OCI-LY7 (cell line): ENCODE measurements at regions not wholly inside any gene's neighbourhood (a gene's known extent, or its start where the extent isn't known, plus 50 kb on each side); places are given as distances from the start of the nearest gene placed in this dataset.

Experiments
- EZH2phosphoT487 ChIP-seq: fragments of 200-600 bp; sonication (generic); IDR thresholded peaks from 2 replicates; pipeline ENCODE4 v1.6.1; 2018; ENCODE audit warnings: low read depth, borderline replicate concordance, mild to moderate bottlenecking, mixed run types, antibody characterized with exemption, low read length, moderate library complexity, mixed read lengths
- TF ChIP-seq, protein P1 (sequence below): fragments of 200-600 bp; sonication (generic); conservative IDR thresholded peaks from 2 replicates; pipeline ENCODE4 v1.5.1; 2014; ENCODE audit warnings: mild to moderate bottlenecking, antibody characterized with exemption, low read length, moderate library complexity, mixed read lengths

DNA sequence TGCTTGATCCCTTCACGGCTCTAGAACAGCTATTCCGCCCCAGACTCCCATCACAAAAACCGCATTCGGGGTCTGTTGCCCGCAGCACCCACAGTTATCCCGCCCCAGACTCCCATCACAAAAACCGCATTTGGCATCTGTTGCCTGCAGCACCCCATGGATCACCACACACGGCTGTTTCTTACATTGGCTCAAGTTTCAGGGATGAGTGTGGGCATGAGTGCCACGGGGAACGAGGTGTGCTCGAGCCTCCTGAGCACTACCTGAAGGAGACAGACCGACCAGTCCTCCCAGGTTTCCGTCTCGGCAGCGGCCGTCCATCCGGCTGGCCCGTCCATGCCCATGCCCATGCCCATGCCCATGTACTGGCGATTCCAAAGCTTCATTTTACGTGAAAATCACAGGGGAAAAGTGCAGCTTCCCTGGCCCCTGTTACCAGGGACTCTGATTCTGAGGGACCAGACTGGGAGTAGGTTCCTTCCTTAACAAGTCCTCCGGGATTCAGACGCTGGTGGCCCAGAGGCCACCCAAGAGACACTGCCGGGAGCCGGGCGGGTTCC is 66.4 kb upstream of the INSIG1 start:
- TF ChIP-seq, protein P1, sequence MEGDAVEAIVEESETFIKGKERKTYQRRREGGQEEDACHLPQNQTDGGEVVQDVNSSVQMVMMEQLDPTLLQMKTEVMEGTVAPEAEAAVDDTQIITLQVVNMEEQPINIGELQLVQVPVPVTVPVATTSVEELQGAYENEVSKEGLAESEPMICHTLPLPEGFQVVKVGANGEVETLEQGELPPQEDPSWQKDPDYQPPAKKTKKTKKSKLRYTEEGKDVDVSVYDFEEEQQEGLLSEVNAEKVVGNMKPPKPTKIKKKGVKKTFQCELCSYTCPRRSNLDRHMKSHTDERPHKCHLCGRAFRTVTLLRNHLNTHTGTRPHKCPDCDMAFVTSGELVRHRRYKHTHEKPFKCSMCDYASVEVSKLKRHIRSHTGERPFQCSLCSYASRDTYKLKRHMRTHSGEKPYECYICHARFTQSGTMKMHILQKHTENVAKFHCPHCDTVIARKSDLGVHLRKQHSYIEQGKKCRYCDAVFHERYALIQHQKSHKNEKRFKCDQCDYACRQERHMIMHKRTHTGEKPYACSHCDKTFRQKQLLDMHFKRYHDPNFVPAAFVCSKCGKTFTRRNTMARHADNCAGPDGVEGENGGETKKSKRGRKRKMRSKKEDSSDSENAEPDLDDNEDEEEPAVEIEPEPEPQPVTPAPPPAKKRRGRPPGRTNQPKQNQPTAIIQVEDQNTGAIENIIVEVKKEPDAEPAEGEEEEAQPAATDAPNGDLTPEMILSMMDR, result no peak
- TF ChIP-seq EZH2phosphoT487, result no peak
